Esophagus squamous epithelium (tissue), 5 donors: ENCODE measurements at regions not wholly inside any gene's neighbourhood (a gene's known extent, or its start where the extent isn't known, plus 50 kb on each side); places are given as distances from the start of the nearest gene placed in this dataset.

Experiments used
- DNase-seq: peaks from one replicate; lab custom pipeline; 2025; lab: John Stamatoyannopoulos, UW
- H3K27ac ChIP-seq, 4 donors: fragments of 200-600 bp; sonication (generic); one replicate each; pipeline ENCODE4 v1.5.1; 2016 to 2019; ENCODE audit warnings: mild to moderate bottlenecking in 1 of 4
- H3K27me3 ChIP-seq, 4 donors: fragments of 200-600 bp; sonication (generic); 1 replicate in 3 of 4; 2 replicates in 1 of 4; pipeline versions ENCODE4 v1.5.1 to v1.6.0; 2017 to 2021; ENCODE audit warnings: antibody characterized with exemption in 1 of 4
- H3K36me3 ChIP-seq, 3 donors: fragments of 200-600 bp; sonication (generic); one replicate each; pipeline ENCODE4 v1.5.1; 2016 to 2019
- H3K4me1 ChIP-seq, 3 donors: fragments of 200-600 bp; sonication (generic); one replicate each; pipeline ENCODE4 v1.5.1; 2017 to 2019
- H3K4me3 ChIP-seq, 4 donors: fragments of 200-600 bp; sonication (generic); 1 replicate in 3 of 4; 2 replicates in 1 of 4; pipeline ENCODE4 v1.5.1; 2016 to 2019; ENCODE audit warnings: mild to moderate bottlenecking in 2 of 4, moderate library complexity in 1 of 4
- H3K9me3 ChIP-seq, 3 donors: fragments of 200-600 bp; sonication (generic); one replicate each; pipeline ENCODE4 v1.5.1; 2016 to 2019
- POLR2A ChIP-seq, 4 donors: fragments of 450-650 bp; IDR thresholded peaks; one replicate each; pipeline ENCODE4 v1.6.1; 2017; ENCODE audit warnings: antibody characterized with exemption in 4 of 4, mild to moderate bottlenecking in 4 of 4, moderate library complexity in 3 of 4
- WGBS, 2 donors: methylation state at CpG; one replicate each; pipeline ENCODE4 v1.1.5; 2018; 5-methylcytosine and 5-hydroxymethylcytosine counted together
- intact Hi-C: fragments of 100-400 bp; cut with DNase I; formaldehyde crosslinking; loops from one replicate; pipeline ENCODE4 v1.15.0; 2022
- TF ChIP-seq, protein P1 (sequence below), 6 experiments: fragments of 450-650 bp in 4 of 6; fragments of 200-600 bp in 2 of 6; sonication (generic) in 2 of 6; IDR thresholded peaks; one replicate each; pipeline ENCODE4 v1.5.1; 2016 to 2019; ENCODE audit warnings: antibody characterized with exemption in 6 of 6, mild to moderate bottlenecking in 4 of 6, moderate library complexity in 4 of 6
- donor health status: DM: yes; HTN: yes; CAD: no.

DNA sequence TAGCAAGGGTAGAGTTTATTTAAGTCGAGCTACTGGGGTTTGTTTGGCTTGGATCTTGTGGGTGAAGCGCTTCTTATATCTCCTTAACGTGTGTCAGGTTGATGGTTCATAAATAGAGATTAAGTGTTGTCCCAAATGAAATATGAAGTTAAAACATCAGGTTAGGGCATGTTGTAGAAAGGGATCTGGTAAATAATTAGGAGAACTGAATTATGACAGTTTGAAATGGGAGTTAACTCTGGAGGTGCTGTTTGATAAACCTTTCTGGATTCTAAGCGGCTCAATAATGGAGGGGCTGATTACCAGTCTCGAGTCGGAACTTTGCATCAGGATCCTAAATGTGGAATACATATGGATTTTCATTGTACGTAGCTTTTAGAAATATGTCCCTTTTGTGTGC, 717.0 kb upstream of the WWC1 start:
- Histone ChIP-seq H3K36me3 (no peaks in the 10 kb centered on the region), H3K4me3 (no peak overlapping the region), H3K9me3 (no peaks in the 10 kb centered on the region), H3K27me3 (peaks cover 0 to 81% (median 0%) of the 10 kb centered on the region in 4 donors), H3K4me1 (peaks cover 0 to 15% (median 11%) of the 10 kb centered on the region in 3 donors), H3K27ac (no peak overlapping the region)
- 27 to 38% methylated on average over 7 of the region's 7 CpGs for WGBS, 2 donors
- TF ChIP-seq POLR2A (IDR thresholded peaks at IDR 0.05), result no peak
- TF ChIP-seq, protein P1, sequence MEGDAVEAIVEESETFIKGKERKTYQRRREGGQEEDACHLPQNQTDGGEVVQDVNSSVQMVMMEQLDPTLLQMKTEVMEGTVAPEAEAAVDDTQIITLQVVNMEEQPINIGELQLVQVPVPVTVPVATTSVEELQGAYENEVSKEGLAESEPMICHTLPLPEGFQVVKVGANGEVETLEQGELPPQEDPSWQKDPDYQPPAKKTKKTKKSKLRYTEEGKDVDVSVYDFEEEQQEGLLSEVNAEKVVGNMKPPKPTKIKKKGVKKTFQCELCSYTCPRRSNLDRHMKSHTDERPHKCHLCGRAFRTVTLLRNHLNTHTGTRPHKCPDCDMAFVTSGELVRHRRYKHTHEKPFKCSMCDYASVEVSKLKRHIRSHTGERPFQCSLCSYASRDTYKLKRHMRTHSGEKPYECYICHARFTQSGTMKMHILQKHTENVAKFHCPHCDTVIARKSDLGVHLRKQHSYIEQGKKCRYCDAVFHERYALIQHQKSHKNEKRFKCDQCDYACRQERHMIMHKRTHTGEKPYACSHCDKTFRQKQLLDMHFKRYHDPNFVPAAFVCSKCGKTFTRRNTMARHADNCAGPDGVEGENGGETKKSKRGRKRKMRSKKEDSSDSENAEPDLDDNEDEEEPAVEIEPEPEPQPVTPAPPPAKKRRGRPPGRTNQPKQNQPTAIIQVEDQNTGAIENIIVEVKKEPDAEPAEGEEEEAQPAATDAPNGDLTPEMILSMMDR (IDR thresholded peaks at IDR 0.05), result no peak
- DNase-seq, result no peak
- intact Hi-C loops, result no loop called here

DNA sequence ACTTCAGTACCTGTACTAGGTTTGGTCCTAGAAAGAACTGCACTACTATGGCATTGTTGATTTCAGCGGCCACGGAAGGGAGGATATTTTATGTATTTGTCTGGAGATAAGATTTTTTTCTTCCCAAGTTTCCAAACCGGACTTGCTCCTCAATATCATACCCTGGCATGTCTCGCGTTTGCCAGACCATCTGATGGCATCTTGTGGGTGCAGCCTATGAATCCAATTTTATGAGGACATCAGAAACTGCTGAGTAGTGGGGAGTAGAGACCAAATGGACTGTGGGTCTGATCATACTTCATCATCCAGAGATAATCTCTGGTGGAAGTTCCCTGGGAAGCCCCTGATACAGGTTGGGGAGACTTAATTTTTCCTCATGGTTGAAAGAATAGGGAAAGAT, 716.1 kb upstream of the WWC1 start:
- TF ChIP-seq, protein P1 (IDR thresholded peaks at IDR 0.05), result no peak
- TF ChIP-seq POLR2A (IDR thresholded peaks at IDR 0.05), result no peak
- intact Hi-C loops, result no loop called here
- no peak for DNase-seq
- Histone ChIP-seq H3K4me3 (no peak overlapping the region), H3K36me3 (no peaks in the 10 kb centered on the region), H3K4me1 (peaks cover 0 to 15% (median 11%) of the 10 kb centered on the region in 3 donors), H3K27ac (no peak overlapping the region), H3K9me3 (no peaks in the 10 kb centered on the region), H3K27me3 (peaks cover 0 to 80% (median 0%) of the 10 kb centered on the region in 4 donors)
- 84 to 90% methylated on average over 5 of the region's 5 CpGs for WGBS, 2 donors

DNA sequence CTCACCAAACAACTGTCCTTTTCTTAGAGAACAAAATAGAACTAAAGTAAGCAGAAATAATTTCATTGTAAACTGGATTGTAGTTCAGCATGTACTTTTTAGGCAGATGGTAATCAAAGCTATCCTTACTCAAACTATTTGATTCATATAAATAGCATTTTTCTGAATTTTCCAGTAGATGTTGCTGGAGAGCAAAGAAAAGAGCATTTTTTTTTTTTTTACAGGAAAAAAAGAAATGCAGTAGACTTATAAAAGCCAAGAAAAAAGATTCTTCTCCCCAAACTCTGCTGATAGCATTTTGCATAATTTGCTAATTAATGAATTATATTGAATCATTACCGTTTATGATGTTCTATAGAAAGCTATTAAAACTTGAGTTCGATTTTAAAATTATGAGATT, 715.3 kb upstream of the WWC1 start:
- TF ChIP-seq POLR2A (IDR thresholded peaks at IDR 0.05), result no peak
- TF ChIP-seq, protein P1 (IDR thresholded peaks at IDR 0.05), result no peak
- Histone ChIP-seq H3K36me3 (no peaks in the 10 kb centered on the region), H3K4me1 (peaks cover 0 to 15% (median 11%) of the 10 kb centered on the region in 3 donors), H3K27ac (no peak overlapping the region), H3K9me3 (no peaks in the 10 kb centered on the region), H3K4me3 (no peak overlapping the region), H3K27me3 (peaks cover 0 to 72% (median 0%) of the 10 kb centered on the region in 4 donors)
- no peak for DNase-seq
- intact Hi-C loops, result no loop called here
- WGBS, 2 donors, result 70 to 96% methylated on average over 2 of the region's 2 CpGs

DNA sequence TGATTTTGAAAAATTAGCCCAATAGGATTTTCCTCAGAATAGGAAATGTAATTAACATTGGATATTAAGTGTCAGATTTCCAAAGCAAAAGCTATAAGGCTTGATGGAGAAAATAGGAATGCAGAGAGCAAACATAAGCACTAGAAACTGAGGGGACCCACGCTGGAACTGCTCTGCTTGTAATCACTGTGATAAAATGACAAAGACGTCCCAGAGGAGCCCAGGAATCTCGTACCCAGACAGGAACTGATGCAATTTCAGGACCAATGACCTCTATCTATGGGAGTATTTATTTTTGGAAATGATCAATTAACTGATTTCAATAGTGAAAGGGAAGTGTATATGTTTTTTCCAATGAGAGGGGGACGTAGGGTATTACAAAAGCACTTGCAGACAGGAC, 714.5 kb upstream of the WWC1 start:
- no peak overlapping the region for H3K4me3 ChIP-seq
- peaks cover 0 to 64% (median 0%) of the 10 kb centered on the region in 4 donors for H3K27me3 ChIP-seq
- no peak for TF ChIP-seq POLR2A (IDR thresholded peaks at IDR 0.05)
- TF ChIP-seq, protein P1 (IDR thresholded peaks at IDR 0.05), result no peak
- intact Hi-C loops, result no loop called here
- no peak overlapping the region for H3K27ac ChIP-seq
- no peaks in the 10 kb centered on the region for H3K9me3 ChIP-seq
- DNase-seq, result no peak
- no peaks in the 10 kb centered on the region for H3K36me3 ChIP-seq
- H3K4me1 ChIP-seq, result peaks cover 0 to 15% (median 11%) of the 10 kb centered on the region in 3 donors
- 54 to 60% methylated on average over 4 of the region's 4 CpGs for WGBS, 2 donors

DNA sequence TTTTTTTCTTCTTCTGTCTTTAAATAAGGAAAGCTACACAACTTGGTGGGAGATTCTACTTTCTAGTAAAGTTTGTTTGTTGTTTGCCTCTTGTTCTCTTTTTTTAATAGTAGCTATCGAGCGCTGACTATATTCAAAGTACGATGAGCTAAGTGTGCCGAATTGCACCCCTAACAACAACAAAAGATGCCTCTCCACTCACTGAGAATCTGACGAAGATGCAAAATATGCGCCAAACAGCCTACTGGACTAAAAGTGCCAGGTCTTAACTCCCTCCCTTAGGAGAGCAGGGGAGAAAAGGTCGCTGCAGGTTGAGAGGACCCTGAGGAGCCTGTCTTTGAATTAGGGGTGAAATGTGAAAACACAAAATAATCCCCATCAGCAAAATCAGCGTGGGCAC, 713.8 kb upstream of the WWC1 start:
- WGBS, 2 donors, result 72 to 81% methylated on average over 8 of the region's 8 CpGs
- Histone ChIP-seq H3K27me3 (peaks cover 0 to 57% (median 0%) of the 10 kb centered on the region in 4 donors), H3K27ac (no peak overlapping the region), H3K4me1 (peaks cover 0 to 15% (median 11%) of the 10 kb centered on the region in 3 donors), H3K4me3 (no peak overlapping the region), H3K9me3 (no peaks in the 10 kb centered on the region), H3K36me3 (no peaks in the 10 kb centered on the region)
- TF ChIP-seq, protein P1 (IDR thresholded peaks at IDR 0.05), result no peak
- no peak for TF ChIP-seq POLR2A (IDR thresholded peaks at IDR 0.05)
- DNase-seq, result no peak
- intact Hi-C loops, result no loop called here
